Neutrophil (primary cell): ENCODE measurements at regions not wholly inside any gene's neighbourhood (a gene's known extent, or its start where the extent isn't known, plus 50 kb on each side); places are given as distances from the start of the nearest gene placed in this dataset.
"Not testable (repeated sequence)": the region's sequence is repeated elsewhere in the genome, so short reads cannot be mapped to it uniquely, and the experiment has no call there.

ENCODE experiments used
- H3K27ac ChIP-seq: fragments of 200-600 bp; sonication (generic); 2 replicates; pipeline ENCODE4 v1.5.1; 2016; ENCODE audit warnings: mild to moderate bottlenecking, moderate library complexity
- H3K27me3 ChIP-seq: fragments of 200-600 bp; sonication (generic); 2 replicates; pipeline ENCODE4 v1.6.0; 2016; ENCODE audit warnings: mild to moderate bottlenecking
- H3K36me3 ChIP-seq: fragments of 200-600 bp; sonication (generic); 2 replicates; pipeline ENCODE4 v1.5.1; 2017
- H3K4me1 ChIP-seq, 2 experiments: fragments of 200-600 bp in 1 of 2; sonication (generic) in 1 of 2; 1 replicate in 1 of 2; 2 replicates in 1 of 2; pipeline versions ENCODE4 v1.5.1 to v1.6.1; 2013 to 2016; ENCODE audit warnings: low read depth in 1 of 2, low read length in 1 of 2, mild to moderate bottlenecking in 1 of 2, moderate library complexity in 1 of 2; ENCODE audit not compliant: control insufficient read depth in 1 of 2, insufficient read depth in 1 of 2
- H3K4me3 ChIP-seq, 2 experiments: fragments of 200-600 bp in 1 of 2; sonication (generic) in 1 of 2; 1 replicate in 1 of 2; 2 replicates in 1 of 2; pipeline ENCODE4 v1.5.1; 2013 to 2016; ENCODE audit warnings: low read depth in 1 of 2, low read length in 1 of 2, mild to moderate bottlenecking in 1 of 2, moderate library complexity in 1 of 2
- H3K9me3 ChIP-seq: fragments of 200-600 bp; sonication (generic); 2 replicates; pipeline ENCODE4 v1.5.1; 2016
- TF ChIP-seq, protein P1 (sequence below): fragments of 200-600 bp; sonication (generic); IDR thresholded peaks from 2 replicates; pipeline ENCODE4 v1.5.1; 2016; ENCODE audit warnings: antibody characterized with exemption

DNA sequence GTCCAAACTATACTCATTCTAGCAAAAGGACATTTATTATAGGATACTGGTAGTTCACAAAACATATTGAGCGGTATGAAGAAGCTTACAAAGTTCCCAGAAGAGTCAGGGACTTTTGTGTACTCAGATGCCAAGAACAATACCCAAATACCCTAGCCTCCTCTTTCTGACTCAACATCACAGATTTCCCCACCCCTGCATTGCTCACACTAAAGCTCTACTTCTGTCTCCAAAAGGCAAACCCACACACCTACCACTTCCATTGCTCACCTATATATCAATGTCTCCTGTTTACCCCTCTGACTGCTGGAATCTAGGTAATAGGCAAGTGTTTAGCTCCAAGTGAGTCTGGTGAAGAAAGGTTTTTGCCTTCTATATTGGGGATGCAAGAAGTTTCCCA, 100.7 kb upstream of the HCCS start:
- H3K4me3 ChIP-seq: no peak overlapping the region
- TF ChIP-seq, protein P1, sequence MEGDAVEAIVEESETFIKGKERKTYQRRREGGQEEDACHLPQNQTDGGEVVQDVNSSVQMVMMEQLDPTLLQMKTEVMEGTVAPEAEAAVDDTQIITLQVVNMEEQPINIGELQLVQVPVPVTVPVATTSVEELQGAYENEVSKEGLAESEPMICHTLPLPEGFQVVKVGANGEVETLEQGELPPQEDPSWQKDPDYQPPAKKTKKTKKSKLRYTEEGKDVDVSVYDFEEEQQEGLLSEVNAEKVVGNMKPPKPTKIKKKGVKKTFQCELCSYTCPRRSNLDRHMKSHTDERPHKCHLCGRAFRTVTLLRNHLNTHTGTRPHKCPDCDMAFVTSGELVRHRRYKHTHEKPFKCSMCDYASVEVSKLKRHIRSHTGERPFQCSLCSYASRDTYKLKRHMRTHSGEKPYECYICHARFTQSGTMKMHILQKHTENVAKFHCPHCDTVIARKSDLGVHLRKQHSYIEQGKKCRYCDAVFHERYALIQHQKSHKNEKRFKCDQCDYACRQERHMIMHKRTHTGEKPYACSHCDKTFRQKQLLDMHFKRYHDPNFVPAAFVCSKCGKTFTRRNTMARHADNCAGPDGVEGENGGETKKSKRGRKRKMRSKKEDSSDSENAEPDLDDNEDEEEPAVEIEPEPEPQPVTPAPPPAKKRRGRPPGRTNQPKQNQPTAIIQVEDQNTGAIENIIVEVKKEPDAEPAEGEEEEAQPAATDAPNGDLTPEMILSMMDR: no peak
- no peaks in the 10 kb centered on the region for H3K27me3 ChIP-seq
- H3K27ac ChIP-seq: no peak overlapping the region
- H3K4me1 ChIP-seq: no peaks in the 10 kb centered on the region
- no peaks in the 10 kb centered on the region for H3K9me3 ChIP-seq
- no peaks in the 10 kb centered on the region for H3K36me3 ChIP-seq

DNA sequence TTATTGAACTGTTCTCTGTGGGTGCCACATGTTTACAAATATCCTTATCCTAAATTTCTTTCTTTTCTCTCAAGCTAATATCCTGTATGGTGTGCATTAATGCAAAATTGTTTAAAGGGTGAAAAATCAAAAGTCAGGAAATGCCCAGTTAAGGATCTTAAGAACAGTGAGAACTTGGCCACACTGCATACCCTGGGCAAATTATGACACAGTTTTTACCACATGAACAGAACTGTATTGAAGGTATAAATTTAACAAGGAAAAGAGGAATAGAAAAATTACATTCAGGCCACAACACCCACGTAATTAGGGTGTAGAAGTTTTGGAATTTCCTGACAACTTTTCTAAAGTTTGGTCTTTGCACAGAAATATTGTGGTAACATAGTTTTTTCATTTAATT, 94.4 kb upstream of the HCCS start:
- Histone ChIP-seq H3K27me3 (no peaks in the 10 kb centered on the region), H3K4me1 (no peaks in the 10 kb centered on the region), H3K4me3 (no peak overlapping the region), H3K27ac (no peak overlapping the region), H3K9me3 (no peaks in the 10 kb centered on the region), H3K36me3 (no peaks in the 10 kb centered on the region)
- TF ChIP-seq, protein P1: no peak

DNA sequence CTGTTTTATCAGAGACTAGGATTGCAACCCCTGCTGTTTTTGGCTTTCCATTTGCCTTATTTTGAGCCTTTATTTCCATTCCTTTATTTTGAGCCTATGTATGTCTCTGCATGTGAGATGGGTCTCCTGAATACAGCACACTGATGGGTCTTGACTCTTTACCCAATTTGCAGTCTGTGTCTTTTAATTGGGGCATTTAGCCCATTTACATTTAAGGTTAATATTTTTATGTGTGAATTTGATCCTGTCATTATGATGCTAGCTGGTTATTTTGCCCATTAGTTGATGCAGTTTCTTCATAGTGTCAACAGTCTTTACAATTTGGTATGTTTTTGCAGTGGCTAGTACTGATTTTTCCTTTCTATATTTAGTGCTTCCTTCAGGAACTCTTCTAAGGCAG, 88.5 kb upstream of the HCCS start:
- not testable (repeated sequence) for H3K4me3 ChIP-seq, H3K27ac ChIP-seq, H3K9me3 ChIP-seq, H3K4me1 ChIP-seq, H3K36me3 ChIP-seq, H3K27me3 ChIP-seq

DNA sequence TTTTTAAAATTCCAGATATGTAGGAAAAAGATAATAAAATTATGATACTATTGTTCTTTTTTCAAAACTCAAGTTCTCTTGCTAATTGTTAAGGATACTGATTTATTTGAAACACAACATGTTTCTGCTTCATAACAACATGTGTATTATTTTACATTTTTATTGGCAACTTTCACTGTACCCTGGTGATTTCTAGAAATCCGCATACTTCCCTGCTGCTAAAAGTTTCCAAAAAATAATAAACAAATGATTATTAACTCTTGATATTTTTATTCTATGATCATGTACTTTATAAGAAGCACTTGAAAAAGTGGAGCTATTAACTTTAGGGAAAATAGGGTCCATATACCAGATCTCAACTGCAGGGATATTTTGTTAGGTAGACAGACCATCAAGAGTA, 71.2 kb upstream of the HCCS start:
- Histone ChIP-seq H3K4me1 (no peaks in the 10 kb centered on the region), H3K4me3 (no peak overlapping the region), H3K9me3 (no peaks in the 10 kb centered on the region), H3K27me3 (no peaks in the 10 kb centered on the region), H3K36me3 (no peaks in the 10 kb centered on the region), H3K27ac (no peak overlapping the region)
- TF ChIP-seq, protein P1: no peak

DNA sequence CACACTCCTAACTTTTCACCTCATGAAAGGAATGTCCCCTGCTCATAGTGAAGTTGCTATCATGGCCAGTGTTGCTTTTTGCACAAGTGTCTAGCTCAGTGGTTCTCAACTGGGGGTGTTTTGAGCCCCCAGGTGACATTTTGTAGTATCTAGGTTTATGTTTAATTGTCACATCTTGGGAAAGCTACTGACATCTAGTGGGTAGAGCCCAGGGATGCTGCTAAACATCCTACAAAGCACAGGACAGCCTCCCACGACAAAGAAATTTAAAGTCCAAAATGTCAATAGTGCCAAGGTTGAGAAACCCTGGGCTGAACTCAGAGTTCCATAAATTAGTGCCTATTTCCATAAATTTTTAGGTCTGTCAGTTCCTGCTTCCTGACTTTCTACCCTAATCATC, 70.7 kb upstream of the HCCS start:
- H3K36me3 ChIP-seq: no peaks in the 10 kb centered on the region
- no peaks in the 10 kb centered on the region for H3K4me1 ChIP-seq
- TF ChIP-seq, protein P1: no peak
- no peak overlapping the region for H3K4me3 ChIP-seq
- no peak overlapping the region for H3K27ac ChIP-seq
- no peaks in the 10 kb centered on the region for H3K27me3 ChIP-seq
- H3K9me3 ChIP-seq: no peaks in the 10 kb centered on the region

DNA sequence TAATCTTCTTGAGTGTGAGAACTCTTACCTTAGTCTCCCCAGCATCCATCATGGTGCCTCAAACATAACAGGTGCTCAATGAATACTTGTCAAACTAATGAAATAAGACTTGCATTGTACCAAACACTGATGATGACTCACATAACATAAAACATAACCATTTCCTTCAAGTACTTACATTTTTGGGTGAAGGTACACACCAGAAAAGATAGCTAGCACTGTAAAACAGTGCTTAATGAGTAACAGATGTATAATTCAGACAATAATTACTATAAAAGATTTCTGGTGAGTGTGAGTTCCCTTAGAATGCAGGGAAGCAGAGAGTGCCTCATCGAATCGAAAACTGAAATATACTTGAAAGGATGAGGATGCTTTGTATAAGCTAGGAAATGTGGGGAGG, 70.1 kb upstream of the HCCS start:
- TF ChIP-seq, protein P1: no peak
- H3K27me3 ChIP-seq: no peaks in the 10 kb centered on the region
- no peak overlapping the region for H3K4me3 ChIP-seq
- H3K36me3 ChIP-seq: no peaks in the 10 kb centered on the region
- H3K9me3 ChIP-seq: no peaks in the 10 kb centered on the region
- no peak overlapping the region for H3K27ac ChIP-seq
- H3K4me1 ChIP-seq: no peaks in the 10 kb centered on the region
